Right renal pelvis (tissue), 4 donors: ENCODE measurements at regions not wholly inside any gene's neighbourhood (a gene's known extent, or its start where the extent isn't known, plus 50 kb on each side); places are given as distances from the start of the nearest gene placed in this dataset.

Source experiments
- DNase-seq, 4 donors: peaks; one replicate each; pipeline ENCODE4 v3.0.0-alpha.2; 2013; ENCODE audit warnings: low read depth in 4 of 4, low spot score in 3 of 4, missing footprints in 1 of 4

DNA sequence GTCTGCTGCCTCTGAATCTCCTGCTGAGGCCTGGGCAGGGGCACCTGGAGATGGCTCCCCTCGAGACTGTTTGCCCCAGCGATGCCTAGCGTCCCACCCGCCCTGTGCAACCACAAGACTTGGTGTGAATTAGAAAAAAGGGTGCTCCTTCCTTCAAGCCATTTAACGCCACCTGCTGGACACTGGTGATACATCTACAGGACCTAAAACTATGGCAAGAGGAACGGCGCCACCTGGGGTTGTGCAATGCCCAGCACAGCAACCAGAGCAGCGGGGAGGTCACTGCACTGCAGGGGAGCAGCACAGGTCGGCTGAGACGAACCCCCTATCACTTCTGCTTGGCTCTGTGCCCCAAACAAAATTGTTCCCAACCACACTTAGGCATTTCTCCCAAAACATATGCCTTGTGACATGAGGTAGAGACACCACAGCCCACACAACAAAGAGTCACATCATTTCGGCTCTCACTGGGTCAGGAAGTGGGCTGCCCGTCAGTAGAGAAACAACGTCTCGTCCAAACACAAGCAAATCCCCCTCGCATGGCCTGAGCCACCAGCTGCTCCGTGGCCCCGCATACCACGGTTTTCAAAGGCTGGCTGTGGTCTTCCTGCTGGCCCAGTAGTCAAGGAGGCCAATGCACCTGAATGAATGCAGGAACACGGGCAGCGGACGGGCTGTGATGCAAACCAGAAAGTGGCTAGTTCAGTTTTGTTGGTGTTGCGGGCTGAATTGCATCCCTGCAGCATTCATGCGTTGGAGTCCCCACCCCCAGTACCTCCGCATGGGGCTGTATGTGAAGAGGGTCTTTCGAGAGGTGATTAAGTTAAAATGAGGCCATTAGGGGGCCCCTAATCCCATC lies 171.9 kb downstream of the SHANK2 start:
- peak; percentile 43 to 50 (median 48) for DNase-seq

DNA sequence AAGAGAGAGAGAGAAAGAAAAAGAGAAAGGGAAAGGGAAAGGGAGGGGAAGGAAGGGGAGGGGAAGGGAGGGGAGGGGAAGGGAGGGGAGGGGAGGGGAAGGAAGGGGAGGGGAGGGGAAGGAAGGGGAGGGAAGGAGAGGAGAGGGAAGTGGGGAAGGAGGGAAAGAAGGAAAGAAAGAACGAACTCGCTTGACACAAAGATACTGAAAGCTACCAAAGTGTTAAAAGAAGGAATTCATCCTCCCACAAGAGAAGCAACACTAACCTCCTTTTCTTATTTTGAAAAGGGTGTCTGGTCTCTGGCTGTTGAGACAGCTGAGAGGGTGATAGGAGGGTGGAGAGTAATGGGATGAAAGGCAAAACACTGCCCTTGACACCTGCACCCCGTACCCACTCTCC lies 172.6 kb downstream of the SHANK2 start:
- DNase-seq, result no peak

DNA sequence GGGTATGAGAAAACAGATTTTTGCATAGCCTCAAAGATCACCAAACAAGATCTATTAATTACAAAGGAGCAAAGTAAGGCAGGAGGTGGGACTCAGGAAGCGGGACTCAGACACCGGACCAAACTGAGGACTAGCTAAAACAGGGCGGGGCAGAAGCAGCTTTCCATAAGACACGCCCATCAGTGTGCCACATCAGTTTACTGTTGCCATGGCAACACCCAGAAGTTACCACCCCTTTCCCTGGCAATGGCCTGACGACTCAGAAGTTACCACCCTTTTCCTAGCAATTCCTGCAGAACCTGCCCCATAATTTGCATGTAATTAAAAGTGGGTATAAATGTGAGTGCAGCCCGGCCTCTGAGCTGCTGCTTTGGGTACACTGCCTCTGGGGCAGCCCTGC lies 173.9 kb downstream of the SHANK2 start:
- no peak for DNase-seq

DNA sequence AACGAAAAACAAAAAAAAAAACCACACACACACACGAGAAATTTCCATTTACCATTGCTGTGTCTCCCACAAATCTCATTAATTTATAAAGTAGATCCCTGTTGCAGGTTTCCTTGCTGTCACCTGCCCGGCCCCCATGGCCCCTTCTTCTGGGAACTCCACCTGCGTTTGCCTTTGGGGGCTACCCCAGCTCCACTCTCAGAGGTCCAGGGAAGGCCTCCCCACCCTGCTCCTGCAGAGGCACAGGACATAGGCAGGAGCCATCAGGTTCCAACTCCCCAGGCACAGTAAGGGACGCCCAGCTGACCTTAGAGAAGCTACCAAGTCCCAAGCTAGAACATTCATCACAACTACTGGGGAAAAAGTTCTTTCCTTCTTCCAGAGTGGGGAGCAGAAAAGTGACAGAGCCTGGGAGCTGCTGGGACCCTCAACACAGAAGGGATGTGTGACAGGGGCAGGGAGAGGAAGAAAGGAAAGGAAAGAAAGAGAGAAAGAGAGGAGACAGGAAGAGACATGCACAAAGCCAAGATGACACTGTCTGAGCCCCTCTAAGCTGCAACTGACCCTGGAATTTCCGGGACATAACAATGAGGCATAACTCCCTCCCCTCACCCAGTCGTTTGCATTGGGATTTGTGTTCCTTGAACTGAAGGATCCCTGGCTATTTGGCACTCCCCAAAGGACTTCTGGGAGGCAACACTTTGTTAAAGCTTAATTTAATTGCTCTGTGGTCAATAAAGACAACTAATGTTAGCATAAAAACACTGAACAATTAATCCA lies 175.7 kb downstream of the SHANK2 start:
- DNase-seq, result no peak

DNA sequence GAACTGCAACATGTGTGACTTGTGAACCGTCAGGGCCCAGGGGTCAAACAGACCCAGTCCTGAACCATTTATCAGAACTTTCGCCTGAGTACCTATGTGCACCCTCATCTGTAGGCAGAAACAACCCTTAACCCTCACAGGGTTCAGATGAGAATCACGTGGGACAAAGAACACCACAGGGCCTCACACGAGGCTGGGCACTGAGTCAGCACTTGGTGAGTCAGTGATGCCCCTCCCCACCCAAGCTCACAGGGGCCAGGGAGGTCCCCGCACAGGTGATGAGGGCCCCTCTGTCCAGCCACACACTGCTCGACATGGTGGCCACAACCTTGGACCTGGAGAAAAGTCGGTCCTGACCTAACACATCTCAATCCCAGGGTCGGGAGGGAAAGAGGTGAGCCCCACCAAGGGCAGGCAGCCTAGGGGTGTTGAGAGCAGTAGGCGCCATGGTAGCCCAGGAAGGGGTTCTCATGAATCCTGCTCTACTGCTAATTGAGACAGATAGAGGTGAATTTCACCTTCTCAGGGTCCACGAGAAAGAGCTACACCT lies 176.4 kb downstream of the SHANK2 start:
- no peak for DNase-seq

DNA sequence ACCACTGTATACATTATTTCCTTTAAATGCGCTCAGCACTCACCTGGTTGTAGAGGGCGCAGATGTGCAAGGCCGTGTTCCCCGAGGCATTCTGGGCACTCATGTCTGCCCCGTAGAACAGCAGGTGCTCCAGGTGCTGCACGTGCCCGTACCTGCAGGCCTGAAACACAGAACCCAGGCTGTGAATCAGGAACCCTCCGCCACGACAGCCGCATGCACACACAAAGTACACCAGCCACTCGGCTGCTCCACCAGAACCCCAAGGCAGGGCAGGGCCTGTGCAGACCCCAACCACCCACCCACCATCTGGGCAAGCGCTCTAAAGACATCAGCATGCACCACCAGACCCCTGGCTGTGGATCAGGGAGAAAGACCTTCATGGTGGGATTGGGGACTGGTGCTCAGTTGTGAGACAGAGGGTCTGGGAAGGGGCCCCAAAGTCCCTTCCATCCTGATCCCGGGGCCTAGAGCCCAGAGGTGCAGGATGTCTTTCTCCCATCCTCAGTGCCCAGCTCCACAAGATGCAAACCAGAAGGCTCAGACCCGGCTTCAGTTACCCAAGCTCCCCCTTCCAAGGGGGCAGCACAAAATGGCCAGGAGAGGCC lies 177.2 kb downstream of the SHANK2 start:
- no peak for DNase-seq

DNA sequence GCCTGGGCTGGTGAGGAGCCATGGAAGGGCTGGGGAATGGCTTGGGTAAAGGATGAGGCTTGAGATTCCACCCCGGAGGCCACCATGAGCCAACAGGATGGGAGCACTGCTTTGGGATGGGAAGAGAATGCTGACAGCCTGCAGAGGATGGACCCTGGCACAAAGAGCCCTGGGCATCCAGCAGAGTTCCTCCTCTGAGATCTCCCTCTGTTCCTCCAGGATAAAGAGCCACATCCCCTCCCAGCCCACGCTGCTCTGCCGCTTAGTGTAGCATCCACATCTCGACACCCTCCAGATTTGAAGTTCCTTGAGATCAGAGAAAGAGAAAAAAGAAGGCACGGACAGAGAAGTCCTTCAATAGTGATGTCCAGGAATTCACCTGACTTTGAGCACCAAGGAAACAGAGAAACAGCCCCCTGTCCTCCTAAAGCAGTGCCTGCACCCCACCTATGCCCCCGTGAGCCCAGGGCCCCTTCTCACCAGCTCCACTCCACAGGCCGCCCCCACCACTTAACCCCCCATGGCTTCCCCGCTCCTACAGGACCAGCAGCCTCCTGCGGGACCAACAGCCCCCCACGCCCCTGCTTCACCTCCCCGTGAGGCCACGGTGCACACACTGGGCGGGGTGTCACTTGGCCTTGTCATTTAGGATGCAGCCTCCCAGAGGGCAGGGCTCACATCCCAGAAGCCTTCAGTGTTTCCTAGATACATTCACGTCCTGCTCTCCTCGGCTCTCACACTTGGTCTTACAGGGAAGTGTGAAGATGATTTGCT lies 180.5 kb downstream of the SHANK2 start:
- no peak for DNase-seq

DNA sequence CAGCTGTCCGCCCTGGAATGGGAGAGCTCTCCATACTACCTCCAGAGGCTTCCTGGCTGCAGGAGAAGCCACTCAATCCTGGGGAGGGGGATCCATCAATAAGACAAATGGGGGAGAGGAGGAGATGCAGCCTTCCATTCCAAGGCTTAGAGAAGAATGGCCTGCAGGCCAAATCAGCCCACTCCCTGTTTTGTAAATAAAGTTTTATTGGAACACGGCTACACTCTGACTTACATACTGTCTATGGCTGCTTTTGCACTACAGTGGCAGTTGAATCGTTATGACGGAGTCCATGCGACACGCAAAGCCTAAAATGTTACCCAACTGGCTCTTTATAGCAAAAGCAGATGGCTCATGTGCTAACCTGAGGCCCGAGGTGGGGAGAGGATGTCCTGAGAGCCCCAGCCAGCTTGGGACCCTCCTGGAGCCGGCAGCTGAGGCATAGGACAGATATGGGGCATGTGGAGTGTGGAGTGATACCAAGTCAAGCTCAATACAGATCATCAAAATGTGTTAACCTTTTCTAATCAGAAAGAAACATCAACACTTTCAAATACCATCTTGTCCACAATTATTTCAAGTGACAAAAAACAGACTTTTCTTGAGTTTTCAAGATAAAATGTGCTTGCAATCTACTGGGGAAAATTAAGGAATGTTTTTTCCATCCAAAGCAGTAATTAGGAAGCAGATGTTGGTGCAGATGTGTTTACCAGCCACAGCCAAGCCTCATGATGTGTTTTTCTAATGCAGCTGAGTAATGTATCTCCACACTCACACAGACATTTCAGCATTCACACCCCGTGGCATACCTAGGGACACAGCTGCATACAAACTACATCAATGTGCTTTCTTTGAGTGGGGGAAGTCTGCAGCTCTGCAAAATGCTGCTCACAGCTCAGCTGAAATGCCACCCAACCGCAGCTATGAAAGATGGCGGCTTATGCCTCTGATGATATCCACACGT lies 181.6 kb downstream of the SHANK2 start:
- no peak for DNase-seq

DNA sequence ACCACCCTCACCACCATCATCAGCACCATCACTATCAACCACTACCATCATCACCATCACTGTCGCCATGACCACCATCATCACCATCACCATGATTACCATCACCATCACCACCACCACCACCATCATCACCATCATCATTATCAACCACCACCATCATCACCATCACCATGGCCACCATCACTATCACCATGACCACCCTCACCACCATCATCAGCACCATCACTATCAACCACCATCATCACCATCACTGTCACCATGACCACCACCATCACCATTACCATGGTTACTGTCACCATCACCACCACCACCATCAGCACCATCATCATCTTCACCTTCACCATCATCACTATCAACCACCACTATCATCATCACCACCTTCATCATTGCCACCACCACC lies 183.4 kb downstream of the SHANK2 start:
- no peak for DNase-seq

DNA sequence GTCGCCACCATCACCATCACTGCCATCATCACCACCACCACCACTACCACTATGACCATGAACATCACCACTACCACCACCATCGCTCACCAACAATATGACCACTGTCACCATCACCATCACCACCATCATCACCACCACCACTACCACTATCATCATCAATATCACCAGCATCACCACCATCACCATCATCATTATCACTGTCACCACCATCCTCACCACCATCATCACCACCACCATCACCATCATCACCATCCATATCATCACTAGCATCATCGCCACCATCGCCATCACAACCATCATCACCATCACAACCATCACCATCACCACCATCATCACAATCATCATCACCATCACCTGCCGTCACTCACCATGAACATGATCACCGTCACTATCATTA lies 184.6 kb downstream of the SHANK2 start:
- no peak for DNase-seq

DNA sequence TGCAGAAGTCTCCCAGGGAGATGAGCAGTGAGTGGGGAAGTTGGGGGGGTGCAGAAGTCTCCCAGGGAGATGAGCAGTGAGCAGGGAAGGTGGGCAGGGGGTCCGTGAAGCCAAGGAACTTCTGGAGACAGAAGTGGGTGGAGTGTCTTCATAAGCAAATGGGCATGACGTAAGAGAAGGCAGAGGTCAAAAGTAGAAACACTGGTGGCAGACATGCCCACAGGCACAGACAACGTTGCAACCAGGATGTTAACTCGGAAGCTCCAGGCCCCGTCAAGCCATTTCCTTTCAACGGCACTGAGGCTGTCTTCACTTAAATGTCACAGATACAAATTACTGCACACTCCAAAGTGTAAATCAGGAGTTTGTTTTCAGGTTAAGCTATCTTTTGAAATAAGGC lies 186.1 kb downstream of the SHANK2 start:
- DNase-seq, result no peak

DNA sequence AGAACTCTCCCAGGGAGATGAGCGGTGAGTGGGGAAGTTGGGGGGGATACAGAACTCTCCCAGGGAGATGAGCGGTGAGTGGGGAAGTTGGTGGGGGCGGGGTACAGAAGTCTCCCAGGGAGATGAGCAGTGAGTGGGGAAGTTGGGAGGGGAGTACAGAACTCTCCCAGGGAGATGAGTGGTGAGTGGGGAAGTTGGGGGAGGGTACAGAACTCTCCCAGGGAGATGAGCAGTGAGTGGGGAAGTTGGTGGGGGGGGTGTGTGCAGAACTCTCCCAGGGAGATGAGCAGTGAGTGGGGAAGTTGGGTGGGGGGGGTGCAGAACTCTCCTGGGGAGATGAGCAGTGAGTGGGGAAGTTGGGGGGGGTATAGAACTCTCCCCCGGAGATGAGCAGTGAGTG lies 186.5 kb downstream of the SHANK2 start:
- DNase-seq, result no peak

DNA sequence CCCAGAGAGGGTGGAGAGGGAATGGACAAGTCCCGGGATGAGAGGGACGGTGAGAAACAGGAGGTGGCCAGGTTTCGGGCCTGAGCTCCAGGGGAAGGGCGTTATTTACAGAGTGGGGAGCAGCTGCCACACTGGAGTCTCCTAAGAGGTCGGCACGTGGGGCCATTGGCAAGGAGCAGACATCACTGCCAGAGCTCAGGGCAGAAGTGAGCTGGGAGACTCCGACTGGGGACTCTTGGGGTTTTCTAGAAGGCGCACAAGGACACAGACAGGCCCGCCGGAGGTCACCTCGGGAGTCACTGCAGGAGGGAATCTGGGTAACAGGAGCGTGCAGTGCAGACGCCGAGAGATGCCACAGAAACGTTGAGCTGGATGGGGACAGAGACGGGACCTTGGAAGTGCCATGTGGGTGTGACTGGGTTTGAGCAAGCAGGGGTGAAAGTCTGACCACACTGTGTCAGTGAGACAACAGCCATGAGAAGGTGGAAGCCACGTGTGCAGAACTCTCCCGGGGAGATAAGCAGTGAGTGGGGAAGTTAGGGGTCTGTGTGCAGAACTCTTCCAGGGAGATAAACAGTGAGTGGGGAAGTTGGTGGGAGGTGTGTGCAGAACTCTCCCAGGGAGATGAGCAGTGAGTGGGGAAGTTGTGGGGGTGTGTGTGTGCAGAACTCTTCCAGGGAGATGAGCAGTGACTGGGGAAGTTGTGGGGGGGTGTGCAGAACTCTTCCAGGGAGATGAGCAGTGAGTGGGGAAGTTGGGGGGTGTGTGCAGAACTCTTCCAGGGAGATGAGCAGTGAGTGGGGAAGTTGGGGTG lies 187.5 kb downstream of the SHANK2 start:
- DNase-seq, result no peak

DNA sequence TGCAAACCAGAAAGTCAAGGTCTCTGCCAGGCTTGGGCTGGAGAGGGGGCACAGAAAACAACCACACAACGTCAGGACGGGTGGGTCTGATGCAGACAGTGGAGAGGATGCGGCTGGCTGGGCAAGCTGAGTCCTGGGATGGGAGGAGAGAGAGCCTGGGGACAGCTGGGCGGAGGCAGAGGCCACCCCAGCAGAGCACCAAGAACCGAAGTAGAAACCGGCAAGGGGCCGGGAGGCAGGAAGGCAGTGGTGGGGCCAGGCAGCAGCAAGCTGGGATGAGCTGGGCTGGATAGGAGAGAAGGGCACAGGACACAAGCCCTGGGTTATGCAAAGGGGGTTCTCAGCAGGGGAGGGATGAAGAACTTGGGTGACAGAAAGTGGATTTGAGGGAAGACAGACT lies 188.2 kb downstream of the SHANK2 start:
- DNase-seq, result no peak

DNA sequence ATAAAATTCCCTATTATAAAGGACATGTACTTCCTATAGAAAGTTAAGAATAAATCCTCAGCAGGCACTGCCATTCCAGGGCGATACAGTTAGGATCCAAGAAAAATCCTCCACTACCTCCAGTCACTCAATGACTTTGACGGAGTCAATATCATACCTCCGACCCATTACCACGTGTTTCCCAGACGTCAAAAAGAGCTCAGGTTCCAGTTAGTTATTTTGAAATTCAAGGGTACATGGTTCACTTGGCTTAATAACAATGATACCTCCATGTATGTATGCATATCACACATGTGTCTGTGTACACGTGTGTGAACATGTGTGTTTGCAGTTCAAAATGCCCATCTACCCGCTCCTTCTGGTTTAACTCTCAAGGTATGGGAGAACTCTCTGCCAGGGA lies 189.2 kb downstream of the SHANK2 start:
- no peak for DNase-seq

DNA sequence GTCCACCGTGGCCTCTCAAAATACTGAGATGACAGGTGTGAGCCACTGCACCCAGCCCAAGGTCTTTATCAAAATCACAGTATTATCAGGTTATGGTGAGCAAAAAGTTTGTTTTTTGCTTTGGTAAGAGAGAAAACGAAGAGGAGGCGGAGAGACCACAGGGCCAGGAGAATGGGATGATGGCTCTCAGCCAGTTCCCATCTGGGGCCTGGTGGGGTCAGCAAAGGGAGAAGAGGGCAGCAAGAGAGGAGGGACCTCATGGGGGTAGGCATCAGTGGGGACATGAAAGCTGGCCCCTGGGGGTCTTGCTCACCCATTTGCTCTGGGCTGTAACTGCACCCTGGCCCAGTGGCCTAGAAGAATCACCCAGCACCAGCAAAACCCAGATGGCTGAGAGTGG lies 190.2 kb downstream of the SHANK2 start:
- no peak for DNase-seq

DNA sequence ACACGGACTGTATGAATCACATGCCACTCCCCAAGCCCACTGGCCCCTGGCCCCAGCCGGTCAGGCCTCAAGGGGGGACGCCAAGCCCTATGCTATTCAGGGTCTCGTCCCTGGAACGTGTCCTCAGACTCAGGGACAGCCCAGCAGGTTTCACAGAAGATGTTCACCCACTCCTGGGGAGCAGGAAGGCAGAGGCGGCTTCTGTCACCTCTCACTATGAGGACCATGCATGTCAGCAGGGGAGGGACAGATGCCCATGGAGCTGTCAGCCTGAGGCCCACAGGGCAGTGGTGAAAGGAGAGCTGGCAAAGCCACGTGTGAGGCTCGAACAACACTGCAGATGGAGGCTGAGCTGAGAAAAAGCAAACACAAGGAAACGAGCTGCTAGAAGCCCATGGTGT lies 192.0 kb downstream of the SHANK2 start:
- no peak for DNase-seq

DNA sequence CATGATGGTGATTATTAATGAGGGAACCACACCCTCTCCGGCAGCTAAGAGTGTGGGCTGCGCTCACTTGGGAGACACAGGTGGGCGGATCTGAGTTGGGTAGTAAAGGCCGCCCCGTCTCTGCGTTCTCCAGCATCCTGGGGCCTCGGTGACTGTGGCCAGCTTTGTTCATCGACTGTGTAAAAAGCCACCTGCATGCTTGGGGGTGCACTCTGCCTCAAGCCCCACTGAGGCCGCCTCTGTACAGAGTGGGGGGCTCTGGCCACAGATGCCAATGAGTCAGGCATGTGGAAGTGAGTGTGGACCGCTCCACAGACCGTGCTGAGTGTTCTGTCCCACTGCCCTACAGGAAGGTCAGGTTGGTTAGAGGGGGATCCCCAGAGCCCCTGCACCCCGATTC lies 192.7 kb downstream of the SHANK2 start:
- DNase-seq, result no peak

DNA sequence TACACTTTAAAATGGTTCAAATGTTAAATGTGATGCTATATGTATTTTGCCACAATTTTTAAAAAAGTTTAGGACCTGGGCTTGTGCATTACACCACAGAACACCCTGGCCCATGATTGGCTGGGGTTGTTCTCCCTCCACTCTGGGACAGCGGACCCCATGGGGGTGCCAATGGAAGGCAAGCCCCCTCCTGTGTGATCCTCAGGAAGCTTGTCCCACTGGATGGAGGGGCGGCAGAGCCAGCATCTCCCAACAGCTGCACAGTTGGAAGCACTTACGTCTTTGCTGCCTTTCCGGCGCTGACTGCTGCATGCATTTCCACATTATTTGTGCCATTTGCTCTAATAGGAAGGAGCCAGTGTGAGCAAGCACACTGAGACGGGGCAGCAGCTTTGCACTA lies 196.5 kb downstream of the SHANK2 start:
- no peak for DNase-seq
